HEK293T (cell line): ENCODE measurements at regions not wholly inside any gene's neighbourhood (a gene's known extent, or its start where the extent isn't known, plus 50 kb on each side); places are given as distances from the start of the nearest gene placed in this dataset.

Experiments used
- PKNOX1 ChIP-seq: fragments of 450-650 bp; IDR thresholded peaks from 2 replicates; pipeline ENCODE4 v1.6.1; 2016
- SUZ12 ChIP-seq: fragments of 450-650 bp; IDR thresholded peaks from 2 replicates; pipeline ENCODE4 v1.6.1; 2016; ENCODE audit warnings: mild to moderate bottlenecking

- peak; percentile 61 for TF ChIP-seq PKNOX1
- no peak for TF ChIP-seq SUZ12
These were observed 87.2 kb upstream of the TBL1XR1 start for GRCh38 chr3:177284383-177284881.
